ENCODE measurements at regions not wholly inside any gene's neighbourhood (a gene's known extent, or its start where the extent isn't known, plus 50 kb on each side); places are given as distances from the start of the nearest gene placed in this dataset.

- Histone ChIP-seq H3K27me3 (no peaks in the 10 kb centered on the region), H3K4me3 (no peak overlapping the region), H3K27ac (no peak overlapping the region), H3K36me3 (no peaks in the 10 kb centered on the region), H3K4me1 (no peaks in the 10 kb centered on the region), H3K9me3 (no peaks in the 10 kb centered on the region)
- no peak for DNase-seq (ENCODE audit: low spot score in 2 of 2)
- intact Hi-C loops (cut with DNase I; ENCODE audit: low total_unique reads): no loop called here
- TF ChIP-seq POLR2AphosphoS5 (IDR thresholded peaks at IDR 0.05) (no peak), POLR2A (IDR thresholded peaks at IDR 0.05) (no peak), CTCF (IDR thresholded peaks at IDR 0.05) (no peak)
Measured at GRCh38 chr5:82669720-82670119, 391.6 kb upstream of the RPS23 start.

- H3K36me3 ChIP-seq: no peaks in the 10 kb centered on the region
- no peak for DNase-seq (ENCODE audit: low spot score in 2 of 2)
- TF ChIP-seq CTCF (IDR thresholded peaks at IDR 0.05): no peak
- TF ChIP-seq POLR2AphosphoS5 (IDR thresholded peaks at IDR 0.05): no peak
- TF ChIP-seq POLR2A (IDR thresholded peaks at IDR 0.05): no peak
- H3K27me3 ChIP-seq: no peaks in the 10 kb centered on the region
- no peak overlapping the region for H3K4me3 ChIP-seq
- intact Hi-C loops (cut with DNase I; ENCODE audit: low total_unique reads): no loop called here
- H3K4me1 ChIP-seq: no peaks in the 10 kb centered on the region
- no peak overlapping the region for H3K27ac ChIP-seq
- no peaks in the 10 kb centered on the region for H3K9me3 ChIP-seq
Measured at GRCh38 chr5:82666312-82666711, 388.2 kb upstream of the RPS23 start.

DNA sequence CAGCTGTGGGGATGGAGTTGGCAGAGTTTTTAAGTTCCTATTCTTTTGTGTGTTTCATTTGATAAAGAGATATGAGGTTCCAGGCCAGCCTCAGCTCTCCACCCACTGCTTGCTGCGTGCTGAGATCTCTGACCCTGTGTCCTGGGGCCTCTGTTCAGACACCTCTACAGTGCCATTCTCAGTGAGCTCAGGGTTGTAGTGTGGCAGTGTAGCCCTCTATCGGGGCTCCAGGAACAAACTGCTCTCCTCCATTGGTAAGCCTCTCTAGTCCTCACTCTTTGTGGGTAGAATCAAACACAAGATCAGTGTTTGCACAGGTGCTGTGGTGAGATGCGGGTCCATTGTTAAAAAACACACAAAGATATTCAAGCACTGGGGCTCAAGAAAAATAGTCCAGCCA is 386.6 kb upstream of the RPS23 start:
- Histone ChIP-seq H3K4me1 (no peaks in the 10 kb centered on the region), H3K9me3 (no peaks in the 10 kb centered on the region), H3K36me3 (no peaks in the 10 kb centered on the region), H3K27ac (no peak overlapping the region), H3K4me3 (no peak overlapping the region), H3K27me3 (no peaks in the 10 kb centered on the region)
- TF ChIP-seq CTCF (IDR thresholded peaks at IDR 0.05) (no peak), POLR2AphosphoS5 (IDR thresholded peaks at IDR 0.05) (no peak), POLR2A (IDR thresholded peaks at IDR 0.05) (no peak)
- intact Hi-C loops (cut with DNase I; ENCODE audit: low total_unique reads): no loop called here
- DNase-seq (ENCODE audit: low spot score in 2 of 2): no peak

GRCh38 chr5:82663225-82663624 is 385.1 kb upstream of the RPS23 start:
- Histone ChIP-seq H3K9me3 (no peaks in the 10 kb centered on the region), H3K36me3 (no peaks in the 10 kb centered on the region), H3K27me3 (no peaks in the 10 kb centered on the region), H3K4me1 (no peaks in the 10 kb centered on the region), H3K4me3 (no peak overlapping the region), H3K27ac (no peak overlapping the region)
- TF ChIP-seq POLR2A (IDR thresholded peaks at IDR 0.05) (no peak), POLR2AphosphoS5 (IDR thresholded peaks at IDR 0.05) (no peak), CTCF (IDR thresholded peaks at IDR 0.05) (no peak)
- DNase-seq (ENCODE audit: low spot score in 2 of 2): no peak
- intact Hi-C loops (cut with DNase I; ENCODE audit: low total_unique reads): no loop called here

DNA sequence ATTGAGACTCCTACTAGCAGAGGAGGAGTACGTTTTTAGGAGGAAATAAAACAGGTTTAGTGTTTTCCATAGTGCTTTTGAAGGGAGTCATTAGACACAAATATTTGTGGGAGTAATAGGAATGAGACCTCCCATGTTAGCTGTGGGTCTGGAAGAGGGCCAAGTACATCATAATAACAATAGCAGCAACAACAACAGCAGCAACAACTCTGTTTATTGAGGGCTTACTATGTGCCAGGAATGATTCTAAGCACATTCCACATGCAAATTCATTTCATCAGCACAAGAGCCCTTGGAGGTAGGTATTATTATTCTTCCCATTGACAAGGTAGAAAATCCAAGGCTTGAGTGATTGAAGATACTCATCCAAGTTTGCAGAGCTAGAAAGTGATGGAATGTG is 384.2 kb upstream of the RPS23 start:
- Histone ChIP-seq H3K9me3 (no peaks in the 10 kb centered on the region), H3K4me1 (no peaks in the 10 kb centered on the region), H3K36me3 (no peaks in the 10 kb centered on the region), H3K4me3 (no peak overlapping the region), H3K27ac (no peak overlapping the region), H3K27me3 (no peaks in the 10 kb centered on the region)
- intact Hi-C loops (cut with DNase I; ENCODE audit: low total_unique reads): no loop called here
- DNase-seq (ENCODE audit: low spot score in 2 of 2): no peak
- TF ChIP-seq CTCF (IDR thresholded peaks at IDR 0.05): no peak
- no peak for TF ChIP-seq POLR2A (IDR thresholded peaks at IDR 0.05)
- no peak for TF ChIP-seq POLR2AphosphoS5 (IDR thresholded peaks at IDR 0.05)
